ENCODE measurements at regions not wholly inside any gene's neighbourhood (a gene's known extent, or its start where the extent isn't known, plus 50 kb on each side); places are given as distances from the start of the nearest gene placed in this dataset.

DNA sequence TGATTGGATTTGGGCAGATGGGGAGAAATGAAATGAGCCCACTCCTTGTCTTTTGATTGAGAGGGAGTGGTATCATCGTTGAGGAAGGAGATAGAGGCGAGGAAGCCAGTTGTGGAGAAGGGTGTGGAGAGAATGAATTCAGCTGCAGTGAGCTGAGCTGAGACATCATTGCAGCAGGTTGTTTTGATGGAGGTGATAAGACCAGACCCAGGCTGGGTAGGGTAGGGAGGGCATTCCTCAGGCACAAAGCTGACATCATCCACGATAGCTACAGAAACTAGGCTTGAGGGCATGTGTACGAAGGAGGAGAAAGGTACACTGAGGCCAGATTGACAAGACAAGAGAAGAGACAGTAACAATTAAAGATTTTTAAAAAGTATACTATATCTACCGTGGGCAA, 1500.9 kb upstream of the SLC10A2 start (continued):
- TF ChIP-seq, protein P1, sequence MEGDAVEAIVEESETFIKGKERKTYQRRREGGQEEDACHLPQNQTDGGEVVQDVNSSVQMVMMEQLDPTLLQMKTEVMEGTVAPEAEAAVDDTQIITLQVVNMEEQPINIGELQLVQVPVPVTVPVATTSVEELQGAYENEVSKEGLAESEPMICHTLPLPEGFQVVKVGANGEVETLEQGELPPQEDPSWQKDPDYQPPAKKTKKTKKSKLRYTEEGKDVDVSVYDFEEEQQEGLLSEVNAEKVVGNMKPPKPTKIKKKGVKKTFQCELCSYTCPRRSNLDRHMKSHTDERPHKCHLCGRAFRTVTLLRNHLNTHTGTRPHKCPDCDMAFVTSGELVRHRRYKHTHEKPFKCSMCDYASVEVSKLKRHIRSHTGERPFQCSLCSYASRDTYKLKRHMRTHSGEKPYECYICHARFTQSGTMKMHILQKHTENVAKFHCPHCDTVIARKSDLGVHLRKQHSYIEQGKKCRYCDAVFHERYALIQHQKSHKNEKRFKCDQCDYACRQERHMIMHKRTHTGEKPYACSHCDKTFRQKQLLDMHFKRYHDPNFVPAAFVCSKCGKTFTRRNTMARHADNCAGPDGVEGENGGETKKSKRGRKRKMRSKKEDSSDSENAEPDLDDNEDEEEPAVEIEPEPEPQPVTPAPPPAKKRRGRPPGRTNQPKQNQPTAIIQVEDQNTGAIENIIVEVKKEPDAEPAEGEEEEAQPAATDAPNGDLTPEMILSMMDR (IDR thresholded peaks at IDR 0.05 in 2 of 3, conservative IDR thresholded peaks at IDR 0.05 in 1 of 3; ENCODE audit: borderline replicate concordance in 1 of 3, insufficient read depth in 1 of 3, low read depth in 2 of 3, low read length in 2 of 3), result no peak

DNA sequence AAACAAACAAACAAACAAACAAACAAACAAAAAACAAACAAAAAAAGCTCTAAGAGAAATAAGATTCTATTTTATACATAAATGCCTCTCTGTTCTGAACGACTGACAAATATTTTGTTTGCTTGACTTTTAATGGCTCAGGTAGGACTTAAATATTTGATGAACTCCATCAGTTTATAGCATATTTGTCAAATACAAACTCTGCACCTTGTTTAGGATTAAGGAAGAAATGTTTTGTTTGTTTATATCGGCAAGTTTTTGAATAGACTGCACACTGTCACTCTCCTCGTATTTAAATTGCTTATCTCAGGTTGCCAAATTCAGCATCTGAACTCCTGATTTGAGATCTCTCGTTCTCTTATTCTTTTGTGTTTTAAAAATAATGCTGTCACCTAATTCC, 1499.7 kb upstream of the SLC10A2 start:
- H3K9ac ChIP-seq (ENCODE audit: low read length), result no peak overlapping the region
- no peaks in the 10 kb centered on the region for H3K27me3 ChIP-seq (ENCODE audit: insufficient read depth, low read length)
- H3K4me1 ChIP-seq (ENCODE audit: control insufficient read depth in 1 of 2, insufficient read depth in 2 of 2, low read length in 2 of 2), result peaks cover 0 to under 1% of the 10 kb centered on the region in 2 experiments; a peak in 1 of 4 replicates
- ChIA-PET CTCF (no interaction called here), POLR2A (no interaction called here), RAD21 (ENCODE audit: low non-redundant PET in 1 of 2, low total read pairs in 2 of 2, uncharacterized antibody in 2 of 2, unreplicated experiment in 2 of 2) (no interaction called here)
- no TSS peak for BruUV-seq (replicated peaks)
- no peaks in the 10 kb centered on the region for H3K36me3 ChIP-seq (ENCODE audit: control insufficient read depth in 1 of 2, insufficient read depth in 2 of 2, low read length in 2 of 2)
- TF ChIP-seq, protein P1 (IDR thresholded peaks at IDR 0.05 in 2 of 3, conservative IDR thresholded peaks at IDR 0.05 in 1 of 3; ENCODE audit: borderline replicate concordance in 1 of 3, insufficient read depth in 1 of 3, low read depth in 2 of 3, low read length in 2 of 3), result no peak
- no peak for TF ChIP-seq CEBPB (IDR thresholded peaks at IDR 0.05; ENCODE audit: low read depth)
- TF ChIP-seq RAD21 (IDR thresholded peaks at IDR 0.05; ENCODE audit: low read depth), result no peak
- no peak overlapping the region for H3K4me3 ChIP-seq (replicated peaks in 1 of 2; ENCODE audit: low read depth in 1 of 2, low read length in 2 of 2)
- intact Hi-C loops (cut with micrococcal nuclease), result loop anchor here (10.0 kb wide), 2 partner anchors 681 to 1159 kb away; no protein-coding TSS in a partner anchor
- no peaks in the 10 kb centered on the region for H3K79me2 ChIP-seq (ENCODE audit: insufficient read depth, low read length)
- no peak overlapping the region for H3K27ac ChIP-seq (ENCODE audit: low read depth, low read length)
- no peak overlapping the region for H2AFZ ChIP-seq (ENCODE audit: low read depth, low read length, poor library complexity, severe bottlenecking)
- no peak for ATAC-seq
- no peaks in the 10 kb centered on the region for H3K9me3 ChIP-seq (ENCODE audit: control insufficient read depth in 1 of 2, insufficient read depth in 1 of 2, low read depth in 1 of 2, low read length in 2 of 2)
- no peaks in the 10 kb centered on the region for H3K9me2 ChIP-seq (ENCODE audit: insufficient read depth)
- DNase-seq (ENCODE audit: low read depth, low spot score), result no peak
- H4K20me1 ChIP-seq (ENCODE audit: insufficient read depth), result no peaks in the 10 kb centered on the region
- H3K4me2 ChIP-seq (ENCODE audit: low read length), result no peak overlapping the region

Measured in HCT116 (cell line).